HCT116 (cell line): ENCODE measurements at regions not wholly inside any gene's neighbourhood (a gene's known extent, or its start where the extent isn't known, plus 50 kb on each side); places are given as distances from the start of the nearest gene placed in this dataset.

ENCODE experiments used
- ATAC-seq: fragments of 200-7000 bp; cut with Tn5 transposase; 2 replicates; pipeline ENCODE4 v1.9.1; 2020; ENCODE audit warnings: mild to moderate bottlenecking, moderate library complexity
- BruUV-seq: library from RNA; stranded (reverse); fragments of 400-500 nt; replicated peaks from 2 replicates; lab custom pipeline; 2021; lab: Mats Ljungman, UMichigan
- CTCF ChIA-PET: fragments of 300-600 bp; sonication (Branson Sonifier 250); formaldehyde crosslinking; loops from one replicate; lab custom pipeline; 2021; ENCODE audit warnings: antibody characterized with exemption; lab: Charles Lee
- POLR2A ChIA-PET: fragments of 300-600, 350-600 bp; sonication (Branson Sonifier 250); formaldehyde crosslinking; loops from one replicate; lab custom pipeline; 2021; ENCODE audit warnings: antibody characterized with exemption; lab: Charles Lee
- RAD21 ChIA-PET, 2 experiments: fragments of 300-600 bp; sonication (Branson Sonifier 250); formaldehyde crosslinking; loops; one replicate each; lab custom pipeline; 2023; ENCODE audit warnings: low total read pairs in 2 of 2; ENCODE audit not compliant: uncharacterized antibody in 2 of 2, unreplicated experiment in 2 of 2, low non-redundant PET in 1 of 2; lab: Charles Lee
- DNase-seq: peaks from one replicate; pipeline ENCODE4 v3.0.0-alpha.2; 2010; ENCODE audit warnings: low read depth, low spot score
- H2AFZ ChIP-seq: fragments of 200-600 bp; shearing (Covaris generic), sonication (generic); 2 replicates; pipeline ENCODE4 v1.6.1; 2017; ENCODE audit warnings: low read depth, mixed run types, mixed read lengths, antibody characterized with exemption, low read length; ENCODE audit not compliant: poor library complexity, severe bottlenecking
- H3K27ac ChIP-seq: 2 replicates; pipeline ENCODE4 v1.5.1; 2012; ENCODE audit warnings: low read depth, low read length
- H3K27me3 ChIP-seq: fragments of 200-600 bp; sonication (generic); 2 replicates; pipeline ENCODE4 v1.6.1; 2016; ENCODE audit warnings: mixed run types, low read length, mixed read lengths; ENCODE audit not compliant: insufficient read depth
- H3K36me3 ChIP-seq, 2 experiments: fragments of 200-500 bp in 1 of 2; fragments of 200-600 bp in 1 of 2; sonication (Bioruptor generic) in 1 of 2; sonication (generic) in 1 of 2; 2 replicates each; pipeline versions ENCODE4 v1.5.1 to v1.6.1; 2014 to 2016; ENCODE audit warnings: low read length in 2 of 2, inconsistent platforms in 1 of 2, mixed read lengths in 1 of 2, mixed run types in 1 of 2; ENCODE audit not compliant: insufficient read depth in 2 of 2, control insufficient read depth in 1 of 2
- H3K4me1 ChIP-seq, 2 experiments: fragments of 200-600 bp in 1 of 2; sonication (generic) in 1 of 2; 2 replicates each; pipeline versions ENCODE4 v1.5.1 to v1.6.1; 2012 to 2017; ENCODE audit warnings: low read length in 2 of 2, inconsistent platforms in 1 of 2, mild to moderate bottlenecking in 1 of 2, mixed read lengths in 1 of 2, mixed run types in 1 of 2, moderate library complexity in 1 of 2; ENCODE audit not compliant: insufficient read depth in 2 of 2, control insufficient read depth in 1 of 2
- H3K4me2 ChIP-seq: fragments of 200-600 bp; sonication (generic); 2 replicates; pipeline ENCODE4 v1.6.1; 2017; ENCODE audit warnings: mixed run types, low read length, mixed read lengths
- H3K4me3 ChIP-seq, 2 experiments: fragments of 200-600 bp in 1 of 2; sonication (generic) in 1 of 2; replicated peaks in 1 of 2; 2 replicates each; pipeline ENCODE4 v1.5.1; 2011 to 2016; ENCODE audit warnings: low read length in 2 of 2, control low read depth in 1 of 2, low read depth in 1 of 2, mild to moderate bottlenecking in 1 of 2, mixed read lengths in 1 of 2, mixed run types in 1 of 2
- H3K79me2 ChIP-seq: fragments of 200-600 bp; sonication (generic); 2 replicates; pipeline ENCODE4 v1.6.1; 2017; ENCODE audit warnings: mild to moderate bottlenecking, mixed run types, low read length, moderate library complexity, mixed read lengths; ENCODE audit not compliant: insufficient read depth
- H3K9ac ChIP-seq: fragments of 200-600 bp; sonication (generic); 2 replicates; pipeline ENCODE4 v1.6.1; 2016; ENCODE audit warnings: low read length, mixed read lengths
- H3K9me2 ChIP-seq: fragments of 200-600 bp; sonication (generic), shearing (Covaris generic); 2 replicates; pipeline ENCODE4 v1.6.1; 2017; ENCODE audit warnings: mixed run types, mild to moderate bottlenecking, moderate library complexity; ENCODE audit not compliant: insufficient read depth
- H3K9me3 ChIP-seq, 2 experiments: fragments of 200-500 bp in 1 of 2; fragments of 200-600 bp in 1 of 2; sonication (Bioruptor generic) in 1 of 2; sonication (generic) in 1 of 2; 2 replicates each; pipeline ENCODE4 v1.6.1; 2014 to 2017; ENCODE audit warnings: low read length in 2 of 2, mixed read lengths in 2 of 2, inconsistent platforms in 1 of 2, low read depth in 1 of 2, mild to moderate bottlenecking in 1 of 2, mixed run types in 1 of 2, moderate library complexity in 1 of 2; ENCODE audit not compliant: control insufficient read depth in 1 of 2, insufficient read depth in 1 of 2
- H4K20me1 ChIP-seq: fragments of 200-600 bp; sonication (generic), shearing (Covaris generic); 2 replicates; pipeline ENCODE4 v1.6.1; 2017; ENCODE audit warnings: mixed run types, mild to moderate bottlenecking, moderate library complexity; ENCODE audit not compliant: insufficient read depth
- CBX3 ChIP-seq: IDR thresholded peaks from 2 replicates; pipeline ENCODE4 v1.6.1; 2012; ENCODE audit warnings: low read depth
- CEBPB ChIP-seq: IDR thresholded peaks from 2 replicates; pipeline ENCODE4 v1.6.1; 2012; ENCODE audit warnings: low read depth
- EGR1 ChIP-seq: IDR thresholded peaks from 2 replicates; pipeline ENCODE4 v1.6.1; 2012; ENCODE audit warnings: low read depth
- ELF1 ChIP-seq: IDR thresholded peaks from 2 replicates; pipeline ENCODE4 v1.6.1; 2012; ENCODE audit warnings: low read depth, borderline replicate concordance
- EZH2 ChIP-seq: fragments of 200-600 bp; sonication (generic); IDR thresholded peaks from 2 replicates; pipeline ENCODE4 v1.6.1; 2017; ENCODE audit warnings: antibody characterized with exemption, mixed run types
- EZH2phosphoT487 ChIP-seq: fragments of 200-600 bp; IDR thresholded peaks from 2 replicates; pipeline ENCODE4 v1.6.1; 2018; ENCODE audit warnings: antibody characterized with exemption, borderline replicate concordance
- JUND ChIP-seq: IDR thresholded peaks from 2 replicates; pipeline ENCODE4 v1.6.1; 2012
- POLR2A ChIP-seq: IDR thresholded peaks from 2 replicates; pipeline ENCODE4 v1.7.0; 2011; ENCODE audit warnings: borderline replicate concordance; ENCODE audit not compliant: insufficient read depth, insufficient read length; ENCODE audit errors: extremely low read depth
- POLR2AphosphoS5 ChIP-seq: IDR thresholded peaks from 2 replicates; pipeline ENCODE4 v1.6.1; 2011; ENCODE audit warnings: mild to moderate bottlenecking, low read depth, low read length, moderate library complexity
- SIN3A ChIP-seq: IDR thresholded peaks from 2 replicates; pipeline ENCODE4 v1.6.1; 2012; ENCODE audit warnings: low read depth
- SP1 ChIP-seq: IDR thresholded peaks from 2 replicates; pipeline ENCODE4 v1.6.1; 2012; ENCODE audit warnings: low read depth
- TCF7L2 ChIP-seq: IDR thresholded peaks from 2 replicates; pipeline ENCODE4 v1.7.0; 2011; ENCODE audit warnings: borderline replicate concordance, inconsistent platforms; ENCODE audit not compliant: insufficient read depth, insufficient read length; ENCODE audit errors: extremely low read depth
- ZFX ChIP-seq: fragments of 450-650 bp; IDR thresholded peaks from 2 replicates; pipeline ENCODE4 v1.6.1; 2017
- intact Hi-C: fragments of 100-400 bp; cut with micrococcal nuclease; formaldehyde crosslinking; loops from 2 replicates; pipeline ENCODE4 v1.10.0; 2022
- TF ChIP-seq, protein P1 (sequence below): IDR thresholded peaks from 2 replicates; pipeline ENCODE4 v1.6.1; 2012; ENCODE audit warnings: low read depth

DNA sequence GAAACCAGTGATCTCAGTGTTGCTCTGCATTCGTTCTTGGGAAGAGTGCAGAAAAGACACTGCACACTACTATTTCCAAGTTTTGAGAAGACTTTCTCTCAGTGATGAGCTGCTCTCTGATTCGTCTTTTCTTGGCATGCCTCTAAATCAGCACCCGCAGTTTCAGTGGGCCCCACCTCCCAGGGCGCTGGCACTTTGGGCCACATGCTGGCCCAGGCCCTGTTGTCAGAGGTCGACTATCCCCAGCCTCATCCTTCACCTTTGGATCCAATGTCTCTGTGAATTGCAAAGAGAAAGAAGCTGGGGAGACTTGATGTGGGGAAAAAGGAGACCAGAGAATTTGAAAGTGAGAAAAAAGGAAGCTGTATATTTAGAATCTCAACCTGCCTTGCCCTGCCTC lies 644.1 kb upstream of the PITX2 start:
- TF ChIP-seq CBX3 (no peak), JUND (no peak), TCF7L2 (no peak), SIN3A (no peak), ZFX (no peak), CEBPB (no peak), SP1 (no peak), POLR2A (no peak), POLR2AphosphoS5 (no peak), EZH2phosphoT487 (no peak), EGR1 (no peak), EZH2 (no peak), ELF1 (no peak)
- TF ChIP-seq, protein P1, sequence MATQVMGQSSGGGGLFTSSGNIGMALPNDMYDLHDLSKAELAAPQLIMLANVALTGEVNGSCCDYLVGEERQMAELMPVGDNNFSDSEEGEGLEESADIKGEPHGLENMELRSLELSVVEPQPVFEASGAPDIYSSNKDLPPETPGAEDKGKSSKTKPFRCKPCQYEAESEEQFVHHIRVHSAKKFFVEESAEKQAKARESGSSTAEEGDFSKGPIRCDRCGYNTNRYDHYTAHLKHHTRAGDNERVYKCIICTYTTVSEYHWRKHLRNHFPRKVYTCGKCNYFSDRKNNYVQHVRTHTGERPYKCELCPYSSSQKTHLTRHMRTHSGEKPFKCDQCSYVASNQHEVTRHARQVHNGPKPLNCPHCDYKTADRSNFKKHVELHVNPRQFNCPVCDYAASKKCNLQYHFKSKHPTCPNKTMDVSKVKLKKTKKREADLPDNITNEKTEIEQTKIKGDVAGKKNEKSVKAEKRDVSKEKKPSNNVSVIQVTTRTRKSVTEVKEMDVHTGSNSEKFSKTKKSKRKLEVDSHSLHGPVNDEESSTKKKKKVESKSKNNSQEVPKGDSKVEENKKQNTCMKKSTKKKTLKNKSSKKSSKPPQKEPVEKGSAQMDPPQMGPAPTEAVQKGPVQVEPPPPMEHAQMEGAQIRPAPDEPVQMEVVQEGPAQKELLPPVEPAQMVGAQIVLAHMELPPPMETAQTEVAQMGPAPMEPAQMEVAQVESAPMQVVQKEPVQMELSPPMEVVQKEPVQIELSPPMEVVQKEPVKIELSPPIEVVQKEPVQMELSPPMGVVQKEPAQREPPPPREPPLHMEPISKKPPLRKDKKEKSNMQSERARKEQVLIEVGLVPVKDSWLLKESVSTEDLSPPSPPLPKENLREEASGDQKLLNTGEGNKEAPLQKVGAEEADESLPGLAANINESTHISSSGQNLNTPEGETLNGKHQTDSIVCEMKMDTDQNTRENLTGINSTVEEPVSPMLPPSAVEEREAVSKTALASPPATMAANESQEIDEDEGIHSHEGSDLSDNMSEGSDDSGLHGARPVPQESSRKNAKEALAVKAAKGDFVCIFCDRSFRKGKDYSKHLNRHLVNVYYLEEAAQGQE = no peak
- no peak for ATAC-seq
- DNase-seq = no peak
- Histone ChIP-seq H3K9me3 (no peaks in the 10 kb centered on the region), H4K20me1 (no peaks in the 10 kb centered on the region), H3K4me1 (no peaks in the 10 kb centered on the region), H3K27ac (no peak overlapping the region), H3K79me2 (no peaks in the 10 kb centered on the region), H3K9ac (no peak overlapping the region), H3K36me3 (no peaks in the 10 kb centered on the region), H3K9me2 (no peaks in the 10 kb centered on the region), H3K4me2 (no peak overlapping the region), H3K4me3 (no peak overlapping the region), H3K27me3 (no peaks in the 10 kb centered on the region), H2AFZ (no peak overlapping the region)
- no TSS peak for BruUV-seq
- ChIA-PET RAD21 (no interaction called here), CTCF (interaction anchor here (1.0 kb wide), 1 partner anchor 16 kb away, joined by 5 read pairs; no protein-coding TSS in a partner anchor), POLR2A (no interaction called here)
- intact Hi-C loops = no loop called here
